ENCODE measurements at regions not wholly inside any gene's neighbourhood (a gene's known extent, or its start where the extent isn't known, plus 50 kb on each side); places are given as distances from the start of the nearest gene placed in this dataset.

DNA sequence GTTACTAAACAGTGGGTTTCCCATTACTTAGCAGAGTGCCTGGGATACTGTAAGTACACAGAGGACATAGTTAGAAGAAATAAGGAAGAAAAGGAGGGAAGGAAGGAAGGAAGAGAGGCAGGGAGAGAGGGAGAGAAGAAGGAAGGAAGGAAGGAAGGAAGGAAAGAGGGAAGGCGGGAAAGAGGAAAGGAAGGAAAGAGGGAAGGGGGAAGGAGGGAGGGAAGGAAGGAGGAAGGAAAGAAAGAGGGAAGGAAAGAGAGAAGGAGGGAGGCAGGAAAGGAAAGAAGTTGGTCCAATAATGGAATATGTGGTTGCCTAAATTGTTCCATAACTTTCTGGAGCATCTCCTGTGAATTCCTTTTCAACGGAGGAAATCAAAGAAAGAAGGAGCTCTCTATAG lies 1230.4 kb downstream of the AACS start:
- no peak overlapping the region for H3K14ac ChIP-seq (ENCODE audit: insufficient read length)
- TF ChIP-seq PHF8 (conservative IDR thresholded peaks at IDR 0.05; ENCODE audit: low read depth, low read length) (no peak), SIRT6 (IDR thresholded peaks at IDR 0.05; ENCODE audit: low read length) (no peak), TEAD4 (IDR thresholded peaks at IDR 0.05; ENCODE audit: low read depth, low read length) (no peak), CEBPB (IDR thresholded peaks at IDR 0.05; ENCODE audit: low read depth, low read length) (no peak), JUND (IDR thresholded peaks at IDR 0.05; ENCODE audit: low read length) (no peak)
- no peak overlapping the region for H4K91ac ChIP-seq (replicated peaks; ENCODE audit: insufficient read length, low read length)
- no peak overlapping the region for H2BK15ac ChIP-seq (ENCODE audit: low read length)
- H2AK5ac ChIP-seq (ENCODE audit: low read depth, low read length) = no peak overlapping the region
- no peaks in the 10 kb centered on the region for H3K36me3 ChIP-seq (ENCODE audit: control insufficient read depth in 2 of 4, insufficient read depth in 4 of 4, low read length in 3 of 4)
- H3K4me3 ChIP-seq (ENCODE audit: extremely low read depth in 1 of 4, insufficient read depth in 2 of 4, low read depth in 3 of 4, low read length in 4 of 4) = no peak overlapping the region
- H4K20me1 ChIP-seq (replicated peaks in 1 of 2; ENCODE audit: control insufficient read depth in 1 of 2, insufficient read depth in 2 of 2, low read length in 2 of 2) = no peaks in the 10 kb centered on the region
- no peaks in the 10 kb centered on the region for H3K23me2 ChIP-seq (ENCODE audit: low read depth, low read length)
- POLR2A ChIA-PET (ENCODE audit: partially characterized antibody) = no interaction called here
- H3K4me1 ChIP-seq (replicated peaks in 1 of 4; ENCODE audit: control insufficient read depth in 3 of 4, insufficient read depth in 4 of 4, low read length in 3 of 4) = no peaks in the 10 kb centered on the region
- H3K79me1 ChIP-seq (ENCODE audit: low read depth, low read length) = no peaks in the 10 kb centered on the region
- no peak overlapping the region for H3K27ac ChIP-seq (ENCODE audit: low read depth, low read length)
- no peak overlapping the region for H3K56ac ChIP-seq (replicated peaks; ENCODE audit: insufficient read length, low read depth, low read length)
- H2AFZ ChIP-seq (ENCODE audit: low read length) = no peak overlapping the region
- DNase-seq (ENCODE audit: low read depth in 1 of 2, low spot score in 2 of 2) (no peak), FAIRE-seq (no peak)
- H3K4ac ChIP-seq (replicated peaks; ENCODE audit: insufficient read length, low read depth, low read length) = no peak overlapping the region
- H2BK120ac ChIP-seq (replicated peaks; ENCODE audit: low read depth, low read length) = no peak overlapping the region
- no peak overlapping the region for H3K23ac ChIP-seq (ENCODE audit: insufficient read length)
- no peak overlapping the region for H4K5ac ChIP-seq (ENCODE audit: insufficient read length, low read depth, low read length)
- CTCF ChIA-PET (ENCODE audit: partially characterized antibody) = interaction anchor here (0.6 to 0.7 kb wide), 2 partner anchors 41 to 136 kb away, joined by 3 to 4 read pairs; no protein-coding TSS in a partner anchor
- no peak overlapping the region for H3K18ac ChIP-seq (ENCODE audit: extremely low read depth, low read length)
- H3K79me2 ChIP-seq (ENCODE audit: control insufficient read depth in 1 of 2, insufficient read depth in 2 of 2, low read length in 2 of 2) = no peaks in the 10 kb centered on the region
- no peak overlapping the region for H2BK12ac ChIP-seq (ENCODE audit: low read depth, low read length)
- no peak overlapping the region for H2BK20ac ChIP-seq (ENCODE audit: low read length)
- H4K8ac ChIP-seq (ENCODE audit: extremely low read depth, insufficient read depth, low read length) = no peak overlapping the region
- H3K27me3 ChIP-seq (replicated peaks in 1 of 4; ENCODE audit: control insufficient read depth in 3 of 4, extremely low read depth in 1 of 4, insufficient read depth in 3 of 4, low read length in 3 of 4) = no peaks in the 10 kb centered on the region
- H3K9me3 ChIP-seq (ENCODE audit: insufficient read depth in 2 of 2, low read depth in 1 of 2, low read length in 1 of 2) = peaks cover 15 to 19% of the 10 kb centered on the region in 2 experiments; a peak in 2 of 4 replicates
- 100% methylated on average over 2 of the region's 2 CpGs; no CpG with 5 or more reads in 1 of the 2 experiments for WGBS, 2 experiments (ENCODE audit: extremely low coverage in 1 of 2, insufficient coverage in 1 of 2, insufficient read length in 1 of 2, insufficient replicate concordance in 2 of 2, low coverage in 1 of 2, low lambda C conversion rate in 2 of 2, missing lambda C conversion rate in 1 of 2)
- H3K4me2 ChIP-seq (ENCODE audit: insufficient read depth in 1 of 2, low read depth in 2 of 2, low read length in 2 of 2) = no peak overlapping the region
- no peak overlapping the region for H3K9ac ChIP-seq (replicated peaks in 1 of 4; ENCODE audit: extremely low read depth in 1 of 4, low read depth in 3 of 4, low read length in 3 of 4)
- no peak overlapping the region for H2BK5ac ChIP-seq (ENCODE audit: low read depth, low read length)
